HG03135 (cell line): ENCODE measurements at regions not wholly inside any gene's neighbourhood (a gene's known extent, or its start where the extent isn't known, plus 50 kb on each side); places are given as distances from the start of the nearest gene placed in this dataset.

Source experiments
- ATAC-seq: cut with Tn5 transposase; IDR thresholded peaks from one replicate; pipeline ENCODE4 v1.9.1; 2021; ENCODE audit warnings: mild to moderate bottlenecking, moderate library complexity; ENCODE audit not compliant: unreplicated experiment

GRCh38 chr1:94646786-94647555 lies 105.4 kb upstream of the F3 start:
- no peak for ATAC-seq

- no peak for ATAC-seq
These were observed 104.6 kb upstream of the F3 start for GRCh38 chr1:94646141-94646643.

GRCh38 chr1:94644352-94644751 lies 102.8 kb upstream of the F3 start:
- ATAC-seq = no peak

GRCh38 chr1:94643819-94644218 lies 102.3 kb upstream of the F3 start:
- ATAC-seq = no peak

GRCh38 chr1:94642617-94643321 lies 101.2 kb upstream of the F3 start:
- ATAC-seq = no peak

GRCh38 chr1:94641990-94642389 lies 100.4 kb upstream of the F3 start:
- no peak for ATAC-seq

- no peak for ATAC-seq
These were observed 98.6 kb upstream of the F3 start for GRCh38 chr1:94640125-94640524.

- ATAC-seq = no peak
These were observed 95.6 kb upstream of the F3 start for GRCh38 chr1:94637121-94637520.

GRCh38 chr1:94636624-94637023 lies 95.1 kb upstream of the F3 start:
- no peak for ATAC-seq

GRCh38 chr1:94636100-94636499 lies 94.5 kb upstream of the F3 start:
- no peak for ATAC-seq

GRCh38 chr1:94634977-94635416 lies 93.4 kb upstream of the F3 start:
- ATAC-seq = no peak

- no peak for ATAC-seq
These were observed 91.5 kb upstream of the F3 start for GRCh38 chr1:94633051-94633450.

- no peak for ATAC-seq
These were observed 88.0 kb upstream of the F3 start for GRCh38 chr1:94629259-94630181.

- ATAC-seq = no peak
These were observed 86.9 kb upstream of the F3 start for GRCh38 chr1:94628499-94628843.

GRCh38 chr1:94627771-94628498 lies 86.4 kb upstream of the F3 start:
- no peak for ATAC-seq

- no peak for ATAC-seq
These were observed 82.6 kb upstream of the F3 start for GRCh38 chr1:94624203-94624602.

- no peak for ATAC-seq
These were observed 82.1 kb upstream of the F3 start for GRCh38 chr1:94623560-94624148.

GRCh38 chr1:94622757-94623156 lies 81.2 kb upstream of the F3 start:
- no peak for ATAC-seq

GRCh38 chr1:94621802-94622201 lies 80.2 kb upstream of the F3 start:
- no peak for ATAC-seq

GRCh38 chr1:94621395-94621794 lies 79.8 kb upstream of the F3 start:
- no peak for ATAC-seq
